OCI-LY7 (cell line): ENCODE measurements at regions not wholly inside any gene's neighbourhood (a gene's known extent, or its start where the extent isn't known, plus 50 kb on each side); places are given as distances from the start of the nearest gene placed in this dataset.

ENCODE experiments used
- BruUV-seq: library from RNA; stranded (reverse); fragments of 400-500 nt; replicated peaks from 2 replicates; lab custom pipeline; 2021; lab: Mats Ljungman, UMichigan
- CTCF ChIA-PET: fragments of 300-600 bp; sonication (Branson Sonifier 250); formaldehyde crosslinking; loops from one replicate; lab custom pipeline; 2022; ENCODE audit warnings: antibody characterized with exemption; ENCODE audit not compliant: unreplicated experiment; lab: Charles Lee
- POLR2A ChIA-PET: fragments of 300-600 bp; sonication (Branson Sonifier 250); formaldehyde crosslinking; loops from one replicate; lab custom pipeline; 2022; ENCODE audit warnings: antibody characterized with exemption; lab: Charles Lee
- DNase-seq: peaks from one replicate; pipeline ENCODE4 v3.0.0-alpha.2; 2015; ENCODE audit warnings: low spot score
- H2AFZ ChIP-seq: fragments of 200-600 bp; sonication (generic), shearing (Covaris generic); 2 replicates; pipeline ENCODE4 v1.6.1; 2014; ENCODE audit warnings: mild to moderate bottlenecking, antibody characterized with exemption, low read length, moderate library complexity
- H3K27ac ChIP-seq: fragments of 200-600 bp; sonication (generic); 2 replicates; pipeline ENCODE4 v1.5.1; 2014; ENCODE audit warnings: mixed run types, low read depth, mild to moderate bottlenecking, moderate library complexity, low read length, inconsistent platforms; ENCODE audit not compliant: poor library complexity, severe bottlenecking
- H3K36me3 ChIP-seq: fragments of 200-600 bp; sonication (generic); 2 replicates; pipeline ENCODE4 v1.6.1; 2014; ENCODE audit warnings: mild to moderate bottlenecking, antibody characterized with exemption, low read length, moderate library complexity, mixed read lengths; ENCODE audit not compliant: insufficient read depth
- H3K4me1 ChIP-seq: fragments of 200-600 bp; sonication (generic); 2 replicates; pipeline ENCODE4 v1.5.1; 2014; ENCODE audit warnings: mild to moderate bottlenecking, low read length; ENCODE audit not compliant: insufficient read depth, poor library complexity, severe bottlenecking
- H3K4me2 ChIP-seq: fragments of 200-600 bp; sonication (generic); 2 replicates; pipeline ENCODE4 v1.6.1; 2014; ENCODE audit warnings: mild to moderate bottlenecking, low read length
- H3K4me3 ChIP-seq: fragments of 200-600 bp; sonication (generic); 2 replicates; pipeline ENCODE4 v1.5.1; 2014; ENCODE audit warnings: mild to moderate bottlenecking, low read depth, low read length; ENCODE audit not compliant: poor library complexity, severe bottlenecking
- H3K79me2 ChIP-seq: fragments of 200-600 bp; sonication (generic); 2 replicates; pipeline ENCODE4 v1.6.1; 2016; ENCODE audit warnings: low read depth, mild to moderate bottlenecking, low read length, moderate library complexity, mixed read lengths; ENCODE audit not compliant: insufficient read depth
- H3K9me2 ChIP-seq: fragments of 200-600 bp; sonication (generic); 2 replicates; pipeline ENCODE4 v1.6.1; 2016; ENCODE audit warnings: mild to moderate bottlenecking, low read length, mixed read lengths; ENCODE audit not compliant: insufficient read depth
- H3K9me3 ChIP-seq: fragments of 200-600 bp; sonication (generic); 2 replicates; pipeline ENCODE4 v1.6.1; 2014; ENCODE audit warnings: mild to moderate bottlenecking, mixed run types, low read length, mixed read lengths
- H4K20me1 ChIP-seq: fragments of 200-600 bp; sonication (generic); 2 replicates; pipeline ENCODE4 v1.6.1; 2014; ENCODE audit warnings: mild to moderate bottlenecking, antibody characterized with exemption, low read length, moderate library complexity, mixed read lengths; ENCODE audit not compliant: insufficient read depth
- CTCF ChIP-seq: fragments of 200-600 bp; sonication (generic); conservative IDR thresholded peaks from 2 replicates; pipeline ENCODE4 v1.5.1; 2014; ENCODE audit warnings: mild to moderate bottlenecking, antibody characterized with exemption, low read length, moderate library complexity, mixed read lengths
- EZH2phosphoT487 ChIP-seq: fragments of 200-600 bp; sonication (generic); IDR thresholded peaks from 2 replicates; pipeline ENCODE4 v1.6.1; 2018; ENCODE audit warnings: low read depth, borderline replicate concordance, mild to moderate bottlenecking, mixed run types, antibody characterized with exemption, low read length, moderate library complexity, mixed read lengths
- intact Hi-C: fragments of 100-400 bp; cut with micrococcal nuclease; formaldehyde crosslinking; loops from one replicate; pipeline ENCODE4 v1.10.0; 2022; ENCODE audit not compliant: unreplicated experiment

- no peaks in the 10 kb centered on the region for H3K9me2 ChIP-seq
- H2AFZ ChIP-seq = no peak overlapping the region
- no peaks in the 10 kb centered on the region for H3K36me3 ChIP-seq
- H3K27ac ChIP-seq = no peak overlapping the region
- no peak overlapping the region for H3K4me3 ChIP-seq
- CTCF ChIA-PET = no interaction called here
- no peaks in the 10 kb centered on the region for H3K9me3 ChIP-seq
- no peaks in the 10 kb centered on the region for H4K20me1 ChIP-seq
- POLR2A ChIA-PET = no interaction called here
- intact Hi-C loops = no loop called here
- no peak for DNase-seq
- TF ChIP-seq CTCF = no peak
- no peak for TF ChIP-seq EZH2phosphoT487
- H3K4me1 ChIP-seq = no peaks in the 10 kb centered on the region
- no TSS peak for BruUV-seq
- H3K4me2 ChIP-seq = no peak overlapping the region
- H3K79me2 ChIP-seq = no peaks in the 10 kb centered on the region
Measured at GRCh38 chr2:187075199-187075635, 226.2 kb upstream of the ZSWIM2 start.

GRCh38 chr2:187058198-187058597, 209.2 kb upstream of the ZSWIM2 start:
- Histone ChIP-seq H3K4me1 (no peaks in the 10 kb centered on the region), H2AFZ (no peak overlapping the region), H3K4me2 (no peak overlapping the region), H3K27ac (no peak overlapping the region), H3K9me3 (no peaks in the 10 kb centered on the region), H3K9me2 (no peaks in the 10 kb centered on the region), H4K20me1 (no peaks in the 10 kb centered on the region), H3K4me3 (no peak overlapping the region), H3K79me2 (no peaks in the 10 kb centered on the region), H3K36me3 (no peaks in the 10 kb centered on the region)
- DNase-seq = no peak
- POLR2A ChIA-PET = no interaction called here
- intact Hi-C loops = no loop called here
- BruUV-seq = no TSS peak
- TF ChIP-seq CTCF (no peak), EZH2phosphoT487 (no peak)
- CTCF ChIA-PET = no interaction called here

GRCh38 chr2:187057466-187057865, 208.5 kb upstream of the ZSWIM2 start:
- no peak overlapping the region for H3K27ac ChIP-seq
- H2AFZ ChIP-seq = no peak overlapping the region
- ChIA-PET POLR2A (interaction anchor here (0.7 kb wide), 2 partner anchors 25 to 928 kb away, joined by 7 to 9 read pairs; no protein-coding TSS in a partner anchor), CTCF (no interaction called here)
- no peaks in the 10 kb centered on the region for H3K9me3 ChIP-seq
- intact Hi-C loops = no loop called here
- no peaks in the 10 kb centered on the region for H3K4me1 ChIP-seq
- H3K9me2 ChIP-seq = no peaks in the 10 kb centered on the region
- DNase-seq = no peak
- H3K36me3 ChIP-seq = no peaks in the 10 kb centered on the region
- no peak overlapping the region for H3K4me3 ChIP-seq
- no peak overlapping the region for H3K4me2 ChIP-seq
- no peaks in the 10 kb centered on the region for H3K79me2 ChIP-seq
- no peaks in the 10 kb centered on the region for H4K20me1 ChIP-seq
- TF ChIP-seq EZH2phosphoT487 (no peak), CTCF (no peak)
- BruUV-seq = no TSS peak
